HG02588 (cell line): ENCODE measurements at regions not wholly inside any gene's neighbourhood (a gene's known extent, or its start where the extent isn't known, plus 50 kb on each side); places are given as distances from the start of the nearest gene placed in this dataset.

ENCODE experiments used
- ATAC-seq: cut with Tn5 transposase; IDR thresholded peaks from one replicate; pipeline ENCODE4 v1.9.1; 2021; ENCODE audit warnings: mild to moderate bottlenecking, moderate library complexity; ENCODE audit not compliant: unreplicated experiment

GRCh38 chr16:63230421-63231040, 1194.3 kb upstream of the CDH8 start:
- ATAC-seq: no peak

GRCh38 chr16:63228259-63228658, 1192.0 kb upstream of the CDH8 start:
- ATAC-seq: no peak

GRCh38 chr16:63223851-63224250, 1187.6 kb upstream of the CDH8 start:
- no peak for ATAC-seq

GRCh38 chr16:63216696-63217423, 1180.6 kb upstream of the CDH8 start:
- ATAC-seq: no peak

- no peak for ATAC-seq
Observed at GRCh38 chr16:63201851-63202250, 1165.6 kb upstream of the CDH8 start.

- no peak for ATAC-seq
Observed at GRCh38 chr16:63200940-63201339, 1164.7 kb upstream of the CDH8 start.

GRCh38 chr16:63195336-63195735, 1159.1 kb upstream of the CDH8 start:
- no peak for ATAC-seq

GRCh38 chr16:63192980-63193379, 1156.7 kb upstream of the CDH8 start:
- ATAC-seq: no peak

- ATAC-seq: no peak
Observed at GRCh38 chr16:63188086-63188771, 1152.0 kb upstream of the CDH8 start.

GRCh38 chr16:63187638-63188037, 1151.4 kb upstream of the CDH8 start:
- no peak for ATAC-seq

- ATAC-seq: no peak
Observed at GRCh38 chr16:63185235-63185780, 1149.1 kb upstream of the CDH8 start.

- no peak for ATAC-seq
Observed at GRCh38 chr16:63183743-63184142, 1147.5 kb upstream of the CDH8 start.

GRCh38 chr16:63175313-63175712, 1139.1 kb upstream of the CDH8 start:
- no peak for ATAC-seq

- no peak for ATAC-seq
Observed at GRCh38 chr16:63174801-63175200, 1138.6 kb upstream of the CDH8 start.

- ATAC-seq: no peak
Observed at GRCh38 chr16:63171545-63171944, 1135.3 kb upstream of the CDH8 start.

- ATAC-seq: no peak
Observed at GRCh38 chr16:63169100-63169499, 1132.9 kb upstream of the CDH8 start.

GRCh38 chr16:63157818-63158217, 1121.6 kb upstream of the CDH8 start:
- no peak for ATAC-seq

GRCh38 chr16:63146251-63146650, 1110.0 kb upstream of the CDH8 start:
- ATAC-seq: no peak

GRCh38 chr16:63145411-63145810, 1109.2 kb upstream of the CDH8 start:
- no peak for ATAC-seq

- ATAC-seq: no peak
Observed at GRCh38 chr16:63135069-63135468, 1098.8 kb upstream of the CDH8 start.

- no peak for ATAC-seq
Observed at GRCh38 chr16:63131503-63131902, 1095.3 kb upstream of the CDH8 start.

- no peak for ATAC-seq
Observed at GRCh38 chr16:63130942-63131341, 1094.7 kb upstream of the CDH8 start.
